IMR-90 (cell line): ENCODE measurements at regions not wholly inside any gene's neighbourhood (a gene's known extent, or its start where the extent isn't known, plus 50 kb on each side); places are given as distances from the start of the nearest gene placed in this dataset.

ENCODE experiments used
- ATAC-seq: fragments of 200-7000 bp; cut with Tn5 transposase; 2 replicates; pipeline ENCODE4 v1.9.1; 2020; ENCODE audit warnings: low read depth, mild to moderate bottlenecking, moderate library complexity
- BruUV-seq: library from RNA; stranded (reverse); fragments of 400-500 nt; replicated peaks from 2 replicates; lab custom pipeline; 2021; lab: Mats Ljungman, UMichigan
- CTCF ChIA-PET: fragments of 300-600 bp; formaldehyde crosslinking; extraction: SDS; loops from one replicate; lab custom pipeline; 2021; ENCODE audit warnings: antibody characterized with exemption; lab: Yijun Ruan, JAX
- POLR2A ChIA-PET: fragments of 300-600 bp; sonication (Branson Sonifier 250); formaldehyde crosslinking; loops from one replicate; lab custom pipeline; 2022; ENCODE audit warnings: antibody characterized with exemption; ENCODE audit not compliant: unreplicated experiment; lab: Charles Lee
- DNase-seq: peaks from one replicate; pipeline ENCODE4 v3.0.0; 2013
- H2AFZ ChIP-seq: replicated peaks from 2 replicates; pipeline ENCODE3; 2013; ENCODE audit warnings: low read length, mild to moderate bottlenecking; ENCODE audit not compliant: poor library complexity
- H2AK5ac ChIP-seq: 2 replicates; pipeline ENCODE4 v1.6.1; 2013; ENCODE audit warnings: low read depth, low read length, inconsistent platforms
- H2AK9ac ChIP-seq: replicated peaks from 2 replicates; pipeline ENCODE3; 2013; ENCODE audit warnings: mild to moderate bottlenecking, low read depth, low read length, moderate library complexity; ENCODE audit not compliant: poor library complexity
- H2BK120ac ChIP-seq: 2 replicates; pipeline ENCODE4 v1.6.1; 2013; ENCODE audit warnings: low read depth, low read length, inconsistent platforms
- H2BK15ac ChIP-seq: 3 replicates; pipeline ENCODE4 v1.6.1; 2013; ENCODE audit warnings: low read depth, low read length, inconsistent platforms
- H2BK20ac ChIP-seq: 2 replicates; pipeline ENCODE4 v1.6.1; 2013; ENCODE audit warnings: low read depth, mild to moderate bottlenecking, inconsistent platforms, low read length, moderate library complexity
- H2BK5ac ChIP-seq: 2 replicates; pipeline ENCODE4 v1.6.1; 2013; ENCODE audit warnings: mild to moderate bottlenecking, low read depth, low read length, inconsistent platforms; ENCODE audit not compliant: poor library complexity, severe bottlenecking
- H3K14ac ChIP-seq: replicated peaks from 2 replicates; pipeline ENCODE4 v1.6.1; 2013; ENCODE audit warnings: low read depth, low read length, inconsistent platforms
- H3K18ac ChIP-seq: 2 replicates; pipeline ENCODE4 v1.6.1; 2013; ENCODE audit warnings: low read depth, low read length, control low read depth
- H3K23ac ChIP-seq: 2 replicates; pipeline ENCODE4 v1.6.1; 2013; ENCODE audit warnings: low read depth, low read length, inconsistent platforms
- H3K27ac ChIP-seq: 2 replicates; pipeline ENCODE4 v1.5.1; 2013; ENCODE audit warnings: mild to moderate bottlenecking, control low read depth, low read length; ENCODE audit not compliant: insufficient read depth
- H3K27me3 ChIP-seq: 2 replicates; pipeline ENCODE4 v1.6.1; 2013; ENCODE audit warnings: low read length; ENCODE audit not compliant: control insufficient read depth, insufficient read depth
- H3K36me3 ChIP-seq: 2 replicates; pipeline ENCODE4 v1.6.1; 2013; ENCODE audit warnings: low read length, mixed read lengths; ENCODE audit not compliant: control insufficient read depth, insufficient read depth
- H3K4ac ChIP-seq: 2 replicates; pipeline ENCODE4 v1.6.1; 2013; ENCODE audit warnings: low read depth, low read length, inconsistent platforms
- H3K4me1 ChIP-seq: 2 replicates; pipeline ENCODE4 v1.6.1; 2013; ENCODE audit warnings: low read length, mixed read lengths; ENCODE audit not compliant: control insufficient read depth, insufficient read depth
- H3K4me2 ChIP-seq: 2 replicates; pipeline ENCODE4 v1.6.1; 2013; ENCODE audit warnings: low read depth, mild to moderate bottlenecking, control low read depth, low read length, moderate library complexity
- H3K4me3 ChIP-seq: 2 replicates; pipeline ENCODE4 v1.5.1; 2013; ENCODE audit warnings: low read depth, mild to moderate bottlenecking, control low read depth, low read length, moderate library complexity; ENCODE audit not compliant: insufficient read depth
- H3K56ac ChIP-seq: 2 replicates; pipeline ENCODE4 v1.6.1; 2013; ENCODE audit warnings: low read length, inconsistent platforms; ENCODE audit not compliant: insufficient read depth; ENCODE audit errors: extremely low read depth
- H3K79me1 ChIP-seq, 2 experiments: 2 replicates each; pipeline ENCODE4 v1.6.1; 2013; ENCODE audit warnings: low read length in 2 of 2, inconsistent platforms in 1 of 2, low read depth in 1 of 2
- H3K9ac ChIP-seq: 2 replicates; pipeline ENCODE4 v1.6.1; 2013; ENCODE audit warnings: low read depth, low read length, control low read depth
- H3K9me1 ChIP-seq: 2 replicates; pipeline ENCODE4 v1.6.1; 2013; ENCODE audit warnings: low read length, inconsistent platforms; ENCODE audit not compliant: insufficient read depth
- H3K9me3 ChIP-seq: 2 replicates; pipeline ENCODE4 v1.6.1; 2013; ENCODE audit warnings: low read length; ENCODE audit not compliant: control insufficient read depth, insufficient read depth
- H4K20me1 ChIP-seq: 2 replicates; pipeline ENCODE4 v1.6.1; 2013; ENCODE audit warnings: low read length, inconsistent platforms; ENCODE audit not compliant: insufficient read depth
- H4K5ac ChIP-seq: 2 replicates; pipeline ENCODE4 v1.6.1; 2013; ENCODE audit warnings: mild to moderate bottlenecking, low read depth, low read length, control low read depth
- H4K8ac ChIP-seq, 2 experiments: 2 replicates each; pipeline ENCODE4 v1.6.1; 2013; ENCODE audit warnings: low read depth in 2 of 2, low read length in 2 of 2, control low read depth in 1 of 2, inconsistent platforms in 1 of 2
- H4K91ac ChIP-seq: 2 replicates; pipeline ENCODE4 v1.6.1; 2013; ENCODE audit warnings: low read depth, low read length, inconsistent platforms; ENCODE audit not compliant: insufficient read depth
- BHLHE40 ChIP-seq: fragments of 150-350 bp; IDR thresholded peaks from 2 replicates; pipeline ENCODE4 v1.6.1; 2016; ENCODE audit warnings: mild to moderate bottlenecking, low read depth, low read length
- MAFK ChIP-seq: IDR thresholded peaks from 2 replicates; pipeline ENCODE4 v1.6.1; 2012; ENCODE audit warnings: low read depth, low read length, improper control_type of control experiment
- MAZ ChIP-seq: IDR thresholded peaks from 2 replicates; pipeline ENCODE4 v1.6.1; 2012; ENCODE audit warnings: low read depth, mild to moderate bottlenecking, low read length, improper control_type of control experiment, moderate library complexity, borderline replicate concordance
- POLR2A ChIP-seq: IDR thresholded peaks from 2 replicates; pipeline ENCODE4 v1.6.1; 2012; ENCODE audit warnings: mild to moderate bottlenecking, low read depth, low read length
- RAD21 ChIP-seq: IDR thresholded peaks from 2 replicates; pipeline ENCODE4 v1.6.1; 2012; ENCODE audit warnings: low read length, improper control_type of control experiment
- RCOR1 ChIP-seq: IDR thresholded peaks from 2 replicates; pipeline ENCODE4 v1.6.1; 2012; ENCODE audit warnings: mild to moderate bottlenecking, low read length, improper control_type of control experiment; ENCODE audit not compliant: insufficient replicate concordance
- RFX5 ChIP-seq: IDR thresholded peaks from 2 replicates; pipeline ENCODE4 v1.8.0; 2012; ENCODE audit warnings: low read depth, mild to moderate bottlenecking, low read length, moderate library complexity
- SMC3 ChIP-seq: fragments of 150-350 bp; IDR thresholded peaks from 2 replicates; pipeline ENCODE4 v1.6.1; 2016; ENCODE audit warnings: low read depth, mild to moderate bottlenecking, antibody characterized with exemption, low read length, moderate library complexity
- WGBS, 2 experiments: methylation state at CpG; one replicate each; pipeline versions ENCODE4 v1.1.5 to v1.1.7; 2013; ENCODE audit warnings: missing lambda C conversion rate in 2 of 2; ENCODE audit not compliant: insufficient read length in 1 of 2; ENCODE audit errors: extremely low coverage in 2 of 2; 5-methylcytosine and 5-hydroxymethylcytosine counted together
- dilution Hi-C: fragments of 300-500 bp; cut with HindIII; formaldehyde crosslinking; loops from one replicate; pipeline ENCODE4 v1.14.3; 2018; ENCODE audit warnings: low sequenced_read_pairs; ENCODE audit not compliant: unreplicated experiment
- in situ Hi-C: fragments of 300-500 bp; cut with MboI; formaldehyde crosslinking; loops from 3 replicates; pipeline ENCODE4 v1.14.3; 2019; ENCODE audit warnings: low sequenced_read_pairs, inconsistent platforms, mixed read lengths
- intact Hi-C: fragments of 100-400 bp; cut with micrococcal nuclease; formaldehyde crosslinking; loops from 2 replicates; pipeline ENCODE4 v1.10.0; 2022

DNA sequence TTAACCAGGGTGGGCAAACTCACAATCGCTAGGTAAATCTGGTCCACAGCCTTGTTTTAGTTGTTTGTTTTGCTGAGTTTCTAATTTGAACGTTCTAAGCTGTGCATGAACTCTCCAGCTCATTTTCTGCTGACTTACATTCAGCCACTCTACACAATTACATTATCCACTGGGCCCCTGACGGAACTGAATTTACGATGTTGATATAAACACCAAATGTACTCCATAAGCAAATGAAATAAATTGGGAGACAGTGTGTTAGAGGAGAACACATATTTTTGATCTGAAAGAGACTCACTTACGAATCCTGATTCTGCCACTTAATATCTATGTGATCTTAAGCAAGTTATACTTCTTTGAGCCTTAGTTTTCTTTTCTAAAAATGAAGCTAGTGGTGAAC, 393.4 kb downstream of the ZNF608 start:
- no peaks in the 10 kb centered on the region for H3K9me3 ChIP-seq
- ChIA-PET CTCF (no interaction called here), POLR2A (no interaction called here)
- TF ChIP-seq RAD21 (no peak), RFX5 (no peak), SMC3 (no peak), POLR2A (no peak), MAZ (no peak), RCOR1 (no peak), BHLHE40 (no peak), MAFK (no peak)
- H2BK120ac ChIP-seq: no peak overlapping the region
- H2BK20ac ChIP-seq: no peak overlapping the region
- H3K23ac ChIP-seq: no peak overlapping the region
- H3K4me2 ChIP-seq: no peak overlapping the region
- intact Hi-C loops (no loop called here), dilution Hi-C loops (no loop called here), in situ Hi-C loops (no loop called here)
- H4K8ac ChIP-seq: no peak overlapping the region
- H2AFZ ChIP-seq: no peak overlapping the region
- H4K20me1 ChIP-seq: no peaks in the 10 kb centered on the region
- H3K9me1 ChIP-seq: no peaks in the 10 kb centered on the region
- no peaks in the 10 kb centered on the region for H3K4me1 ChIP-seq
- no peaks in the 10 kb centered on the region; the same call in 1 of the 2 replicates for H3K27me3 ChIP-seq
- H3K36me3 ChIP-seq: no peaks in the 10 kb centered on the region
- H2AK5ac ChIP-seq: no peak overlapping the region
- ATAC-seq (no peak), DNase-seq (no peak)
- H3K4ac ChIP-seq: no peak overlapping the region
- H3K79me1 ChIP-seq: no peaks in the 10 kb centered on the region
- WGBS, 2 experiments: no CpG with 5 or more reads among the region's 5 CpGs
- H2BK15ac ChIP-seq: no peak overlapping the region
- H3K27ac ChIP-seq: no peak overlapping the region
- H3K9ac ChIP-seq: no peak overlapping the region
- no peak overlapping the region for H4K91ac ChIP-seq
- no peak overlapping the region for H2AK9ac ChIP-seq
- no peak overlapping the region for H3K18ac ChIP-seq
- H3K56ac ChIP-seq: no peak overlapping the region
- no peak overlapping the region for H2BK5ac ChIP-seq
- BruUV-seq: no TSS peak
- no peak overlapping the region for H3K4me3 ChIP-seq
- H3K14ac ChIP-seq: no peak overlapping the region
- H4K5ac ChIP-seq: no peak overlapping the region
